ENCODE measurements at regions not wholly inside any gene's neighbourhood (a gene's known extent, or its start where the extent isn't known, plus 50 kb on each side); places are given as distances from the start of the nearest gene placed in this dataset.

DNA sequence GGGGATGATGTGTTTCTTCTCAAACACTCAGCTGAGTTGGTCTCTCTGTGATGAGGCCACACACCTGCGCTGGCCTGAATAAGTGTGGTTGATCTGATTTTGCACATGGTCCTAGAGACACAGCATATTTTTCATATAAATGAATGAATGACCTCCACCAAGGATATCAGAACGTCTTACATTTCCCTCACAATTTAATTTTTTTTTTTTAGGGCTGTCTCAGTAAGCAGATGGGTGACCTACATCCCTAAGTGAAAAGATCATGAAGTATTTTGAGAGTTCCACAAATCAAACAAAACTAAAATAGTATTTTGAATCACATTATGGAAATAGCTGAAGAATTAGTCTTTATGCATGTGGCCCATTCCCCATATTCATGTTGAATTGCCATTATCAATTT is 333.7 kb upstream of the TMTC1 start:
- no peak overlapping the region for H2BK15ac ChIP-seq (ENCODE audit: low read depth, poor library complexity, severe bottlenecking)
- H2BK5ac ChIP-seq (ENCODE audit: low read depth, low read length, poor library complexity, severe bottlenecking) = no peak overlapping the region
- no peak overlapping the region for H2AFZ ChIP-seq (ENCODE audit: low read depth, low read length)
- H4K91ac ChIP-seq (ENCODE audit: low read length) = no peak overlapping the region
- H3K9ac ChIP-seq (ENCODE audit: low read length) = no peak overlapping the region
- H3K4me1 ChIP-seq (ENCODE audit: control insufficient read depth, insufficient read depth, low read depth, low read length) = no peaks in the 10 kb centered on the region
- no peak overlapping the region for H3K4ac ChIP-seq (ENCODE audit: low read depth in 1 of 2, low read length in 2 of 2)
- H2BK12ac ChIP-seq (ENCODE audit: low read length in 2 of 2) = no peak overlapping the region
- no peaks in the 10 kb centered on the region for H3K36me3 ChIP-seq (ENCODE audit: control insufficient read depth in 1 of 2, insufficient read depth in 2 of 2, low read depth in 1 of 2, low read length in 2 of 2)
- H3K14ac ChIP-seq (ENCODE audit: low read length in 2 of 2) = no peak overlapping the region
- H3K4me2 ChIP-seq (ENCODE audit: low read length, poor library complexity, severe bottlenecking) = no peak overlapping the region
- no peak overlapping the region for H2AK5ac ChIP-seq (ENCODE audit: low read length, severe bottlenecking)
- 100% methylated on average over 1 of the region's 2 CpGs for WGBS
- H2BK120ac ChIP-seq (ENCODE audit: low read depth, low read length) = no peak overlapping the region
- no peak overlapping the region for H3K4me3 ChIP-seq (ENCODE audit: insufficient read depth in 1 of 2, low read depth in 1 of 2, low read length in 2 of 2)
- no peak overlapping the region for H4K8ac ChIP-seq (ENCODE audit: low read length)
- H3K27me3 ChIP-seq (ENCODE audit: control insufficient read depth in 1 of 2, insufficient read depth in 1 of 2, low read length in 2 of 2) = no peaks in the 10 kb centered on the region
- no peak overlapping the region for H3K27ac ChIP-seq (ENCODE audit: low read length, poor library complexity, severe bottlenecking)
- H3K23ac ChIP-seq (ENCODE audit: low read length in 2 of 2) = no peak overlapping the region
- no peak overlapping the region for H3K18ac ChIP-seq (ENCODE audit: low read depth in 1 of 2, low read length in 2 of 2)
- H3K9me3 ChIP-seq (ENCODE audit: control insufficient read depth, low read length) = no peaks in the 10 kb centered on the region
- no peaks in the 10 kb centered on the region for H3K79me1 ChIP-seq (replicated peaks; ENCODE audit: low read length, poor library complexity, severe bottlenecking)
- no peak for DNase-seq

DNA sequence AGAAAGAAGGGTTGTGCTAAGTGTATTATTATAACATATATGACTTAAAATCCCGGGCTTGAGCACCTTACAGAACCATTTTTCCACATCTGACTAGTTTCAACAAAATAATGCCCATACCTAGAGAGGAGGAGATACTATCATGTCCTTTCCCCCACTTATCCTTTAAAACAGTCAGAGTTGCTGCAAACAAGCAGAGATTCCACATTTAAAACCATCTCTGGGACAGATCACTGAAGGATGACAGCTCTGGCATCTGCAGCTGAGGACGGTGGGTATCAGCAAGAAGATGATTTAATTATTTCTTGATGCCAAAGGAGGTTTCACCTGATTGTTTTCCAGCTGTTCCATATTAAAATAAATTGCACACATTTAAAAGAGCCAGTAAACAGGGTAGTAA is 328.0 kb upstream of the TMTC1 start:
- H3K27me3 ChIP-seq (ENCODE audit: control insufficient read depth in 1 of 2, insufficient read depth in 1 of 2, low read length in 2 of 2) = no peaks in the 10 kb centered on the region
- H3K79me1 ChIP-seq (replicated peaks; ENCODE audit: low read length, poor library complexity, severe bottlenecking) = no peaks in the 10 kb centered on the region
- H3K4me2 ChIP-seq (ENCODE audit: low read length, poor library complexity, severe bottlenecking) = no peak overlapping the region
- H3K18ac ChIP-seq (ENCODE audit: low read depth in 1 of 2, low read length in 2 of 2) = no peak overlapping the region
- no peak overlapping the region for H2BK15ac ChIP-seq (ENCODE audit: low read depth, poor library complexity, severe bottlenecking)
- no peak overlapping the region for H3K27ac ChIP-seq (ENCODE audit: low read length, poor library complexity, severe bottlenecking)
- H3K14ac ChIP-seq (ENCODE audit: low read length in 2 of 2) = no peak overlapping the region
- H3K4me3 ChIP-seq (ENCODE audit: insufficient read depth in 1 of 2, low read depth in 1 of 2, low read length in 2 of 2) = no peak overlapping the region
- H2BK12ac ChIP-seq (ENCODE audit: low read length in 2 of 2) = no peak overlapping the region
- no peak overlapping the region for H2BK120ac ChIP-seq (ENCODE audit: low read depth, low read length)
- DNase-seq = no peak
- H3K4ac ChIP-seq (ENCODE audit: low read depth in 1 of 2, low read length in 2 of 2) = no peak overlapping the region
- peaks cover 7% of the 10 kb centered on the region for H3K9me3 ChIP-seq (ENCODE audit: control insufficient read depth, low read length)
- no peaks in the 10 kb centered on the region for H3K4me1 ChIP-seq (ENCODE audit: control insufficient read depth, insufficient read depth, low read depth, low read length)
- WGBS = 81% methylated on average over 1 of the region's 2 CpGs
- no peak overlapping the region for H4K91ac ChIP-seq (ENCODE audit: low read length)
- H2AK5ac ChIP-seq (ENCODE audit: low read length, severe bottlenecking) = no peak overlapping the region
- no peak overlapping the region for H4K8ac ChIP-seq (ENCODE audit: low read length)
- H3K9ac ChIP-seq (ENCODE audit: low read length) = no peak overlapping the region
- no peak overlapping the region for H2BK5ac ChIP-seq (ENCODE audit: low read depth, low read length, poor library complexity, severe bottlenecking)
- no peak overlapping the region for H2AFZ ChIP-seq (ENCODE audit: low read depth, low read length)
- H3K23ac ChIP-seq (ENCODE audit: low read length in 2 of 2) = no peak overlapping the region
- no peaks in the 10 kb centered on the region for H3K36me3 ChIP-seq (ENCODE audit: control insufficient read depth in 1 of 2, insufficient read depth in 2 of 2, low read depth in 1 of 2, low read length in 2 of 2)

DNA sequence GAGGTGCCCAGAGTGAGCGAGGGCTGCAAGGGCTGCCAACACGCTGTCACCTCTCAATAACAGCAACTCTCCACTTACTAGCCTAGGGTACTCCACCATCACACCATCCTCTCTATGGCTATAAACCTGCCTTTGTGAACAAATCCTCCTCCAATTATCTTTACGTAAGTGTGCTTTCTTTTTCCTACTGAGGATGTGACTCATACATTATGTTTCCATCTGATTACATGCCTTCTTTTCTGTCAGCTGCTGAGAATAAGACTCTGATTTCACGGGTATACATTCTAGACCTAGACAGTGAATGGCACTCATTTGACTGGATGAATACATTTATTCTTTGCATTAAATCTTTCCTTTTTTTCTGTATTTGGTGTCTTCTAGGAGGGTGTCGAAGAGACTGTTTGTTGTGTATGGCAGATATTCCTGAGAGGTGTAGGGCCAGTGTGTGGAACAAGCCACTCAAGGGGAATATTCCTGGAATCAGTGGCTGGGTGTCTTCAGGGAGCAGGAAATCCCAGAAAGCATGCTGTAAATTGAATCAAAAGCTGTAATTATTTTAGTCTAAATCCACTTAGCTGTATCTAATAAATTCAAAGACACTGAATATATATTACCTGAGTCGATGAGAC is 327.3 kb upstream of the TMTC1 start:
- peak; percentile 80 for DNase-seq
- peaks cover 7% of the 10 kb centered on the region for H3K9me3 ChIP-seq (ENCODE audit: control insufficient read depth, low read length)
- H3K79me1 ChIP-seq (replicated peaks; ENCODE audit: low read length, poor library complexity, severe bottlenecking) = no peaks in the 10 kb centered on the region
- H3K23ac ChIP-seq (ENCODE audit: low read length in 2 of 2) = no peak overlapping the region
- H4K8ac ChIP-seq (ENCODE audit: low read length) = no peak overlapping the region
- no peak overlapping the region for H3K4me2 ChIP-seq (ENCODE audit: low read length, poor library complexity, severe bottlenecking)
- no peak overlapping the region for H2BK120ac ChIP-seq (ENCODE audit: low read depth, low read length)
- H3K36me3 ChIP-seq (ENCODE audit: control insufficient read depth in 1 of 2, insufficient read depth in 2 of 2, low read depth in 1 of 2, low read length in 2 of 2) = no peaks in the 10 kb centered on the region
- H4K91ac ChIP-seq (ENCODE audit: low read length) = peak overlapping the region; percentile 62
- no peaks in the 10 kb centered on the region for H3K27me3 ChIP-seq (ENCODE audit: control insufficient read depth in 1 of 2, insufficient read depth in 1 of 2, low read length in 2 of 2)
- H2BK15ac ChIP-seq (ENCODE audit: low read depth, poor library complexity, severe bottlenecking) = peak overlapping the region; percentile 63
- H2AK5ac ChIP-seq (ENCODE audit: low read length, severe bottlenecking) = no peak overlapping the region
- H3K4ac ChIP-seq (ENCODE audit: low read depth in 1 of 2, low read length in 2 of 2) = no peak overlapping the region
- no peaks in the 10 kb centered on the region for H3K4me1 ChIP-seq (ENCODE audit: control insufficient read depth, insufficient read depth, low read depth, low read length)
- no peak overlapping the region for H3K9ac ChIP-seq (ENCODE audit: low read length)
- H3K27ac ChIP-seq (ENCODE audit: low read length, poor library complexity, severe bottlenecking) = no peak overlapping the region
- peak overlapping the region in 1 of 2 experiments; percentile 75 for H2BK12ac ChIP-seq (ENCODE audit: low read length in 2 of 2)
- H3K14ac ChIP-seq (ENCODE audit: low read length in 2 of 2) = no peak overlapping the region
- WGBS = 70% methylated on average over 5 of the region's 6 CpGs
- peak overlapping the region in 1 of 2 experiments; percentile 78 for H3K18ac ChIP-seq (ENCODE audit: low read depth in 1 of 2, low read length in 2 of 2)
- H2AFZ ChIP-seq (ENCODE audit: low read depth, low read length) = no peak overlapping the region
- no peak overlapping the region for H2BK5ac ChIP-seq (ENCODE audit: low read depth, low read length, poor library complexity, severe bottlenecking)
- no peak overlapping the region for H3K4me3 ChIP-seq (ENCODE audit: insufficient read depth in 1 of 2, low read depth in 1 of 2, low read length in 2 of 2)

DNA sequence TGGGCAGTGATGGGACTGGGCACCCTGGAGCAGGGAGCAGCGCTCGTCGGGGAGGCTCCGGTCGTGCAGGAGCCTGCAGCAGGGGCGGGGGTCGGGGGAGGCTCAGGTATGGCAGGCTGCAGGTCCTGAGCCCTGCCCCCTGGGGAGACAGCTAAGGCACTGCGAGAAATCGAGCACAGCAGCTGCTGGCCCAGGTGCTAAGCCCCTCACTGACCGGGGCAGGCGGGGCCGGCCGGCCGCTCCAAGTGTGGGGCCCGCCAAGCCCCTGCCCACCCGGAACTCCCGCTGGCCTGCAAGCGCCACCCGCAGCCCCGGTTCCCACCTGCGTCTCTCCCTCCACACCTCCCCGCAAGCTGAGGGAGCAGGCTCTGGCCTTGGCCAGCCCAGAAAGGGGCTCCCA is 326.8 kb upstream of the TMTC1 start:
- H2BK5ac ChIP-seq (ENCODE audit: low read depth, low read length, poor library complexity, severe bottlenecking) = no peak overlapping the region
- H2BK12ac ChIP-seq (ENCODE audit: low read length in 2 of 2) = peak overlapping the region in 1 of 2 experiments; percentile 75
- H3K36me3 ChIP-seq (ENCODE audit: control insufficient read depth in 1 of 2, insufficient read depth in 2 of 2, low read depth in 1 of 2, low read length in 2 of 2) = no peaks in the 10 kb centered on the region
- H3K27ac ChIP-seq (ENCODE audit: low read length, poor library complexity, severe bottlenecking) = no peak overlapping the region
- DNase-seq = no peak
- no peak overlapping the region for H3K23ac ChIP-seq (ENCODE audit: low read length in 2 of 2)
- no peak overlapping the region for H2AK5ac ChIP-seq (ENCODE audit: low read length, severe bottlenecking)
- no peak overlapping the region for H3K4me3 ChIP-seq (ENCODE audit: insufficient read depth in 1 of 2, low read depth in 1 of 2, low read length in 2 of 2)
- H3K4me2 ChIP-seq (ENCODE audit: low read length, poor library complexity, severe bottlenecking) = no peak overlapping the region
- no peaks in the 10 kb centered on the region for H3K27me3 ChIP-seq (ENCODE audit: control insufficient read depth in 1 of 2, insufficient read depth in 1 of 2, low read length in 2 of 2)
- no peak overlapping the region for H3K9ac ChIP-seq (ENCODE audit: low read length)
- peaks cover 7% of the 10 kb centered on the region for H3K9me3 ChIP-seq (ENCODE audit: control insufficient read depth, low read length)
- no peak overlapping the region for H2AFZ ChIP-seq (ENCODE audit: low read depth, low read length)
- H3K14ac ChIP-seq (ENCODE audit: low read length in 2 of 2) = peak overlapping the region in 1 of 2 experiments; percentile 31
- peak overlapping the region; percentile 62 for H4K91ac ChIP-seq (ENCODE audit: low read length)
- H2BK15ac ChIP-seq (ENCODE audit: low read depth, poor library complexity, severe bottlenecking) = peak overlapping the region; percentile 92
- H4K8ac ChIP-seq (ENCODE audit: low read length) = no peak overlapping the region
- no peak overlapping the region for H2BK120ac ChIP-seq (ENCODE audit: low read depth, low read length)
- H3K4me1 ChIP-seq (ENCODE audit: control insufficient read depth, insufficient read depth, low read depth, low read length) = no peaks in the 10 kb centered on the region
- 95% methylated on average over 20 of the region's 22 CpGs for WGBS
- H3K79me1 ChIP-seq (replicated peaks; ENCODE audit: low read length, poor library complexity, severe bottlenecking) = no peaks in the 10 kb centered on the region
- H3K18ac ChIP-seq (ENCODE audit: low read depth in 1 of 2, low read length in 2 of 2) = peak overlapping the region; percentile 69 to 78
- no peak overlapping the region for H3K4ac ChIP-seq (ENCODE audit: low read depth in 1 of 2, low read length in 2 of 2)

Data from mesenchymal stem cell (in vitro differentiated cells and primary cell).